IMR-90 (cell line): ENCODE measurements at regions not wholly inside any gene's neighbourhood (a gene's known extent, or its start where the extent isn't known, plus 50 kb on each side); places are given as distances from the start of the nearest gene placed in this dataset.

Experiments
- ATAC-seq: fragments of 200-7000 bp; cut with Tn5 transposase; 2 replicates; pipeline ENCODE4 v1.9.1; 2020; ENCODE audit warnings: low read depth, mild to moderate bottlenecking, moderate library complexity
- BruUV-seq: library from RNA; stranded (reverse); fragments of 400-500 nt; replicated peaks from 2 replicates; lab custom pipeline; 2021; lab: Mats Ljungman, UMichigan
- CTCF ChIA-PET: fragments of 300-600 bp; formaldehyde crosslinking; extraction: SDS; loops from one replicate; lab custom pipeline; 2021; ENCODE audit warnings: antibody characterized with exemption; lab: Yijun Ruan, JAX
- POLR2A ChIA-PET: fragments of 300-600 bp; sonication (Branson Sonifier 250); formaldehyde crosslinking; loops from one replicate; lab custom pipeline; 2022; ENCODE audit warnings: antibody characterized with exemption; ENCODE audit not compliant: unreplicated experiment; lab: Charles Lee
- DNase-seq: peaks from one replicate; pipeline ENCODE4 v3.0.0; 2013
- H2AFZ ChIP-seq: replicated peaks from 2 replicates; pipeline ENCODE3; 2013; ENCODE audit warnings: low read length, mild to moderate bottlenecking; ENCODE audit not compliant: poor library complexity
- H2AK5ac ChIP-seq: 2 replicates; pipeline ENCODE4 v1.6.1; 2013; ENCODE audit warnings: low read depth, low read length, inconsistent platforms
- H2AK9ac ChIP-seq: replicated peaks from 2 replicates; pipeline ENCODE3; 2013; ENCODE audit warnings: mild to moderate bottlenecking, low read depth, low read length, moderate library complexity; ENCODE audit not compliant: poor library complexity
- H2BK120ac ChIP-seq: 2 replicates; pipeline ENCODE4 v1.6.1; 2013; ENCODE audit warnings: low read depth, low read length, inconsistent platforms
- H2BK15ac ChIP-seq: 3 replicates; pipeline ENCODE4 v1.6.1; 2013; ENCODE audit warnings: low read depth, low read length, inconsistent platforms
- H2BK20ac ChIP-seq: 2 replicates; pipeline ENCODE4 v1.6.1; 2013; ENCODE audit warnings: low read depth, mild to moderate bottlenecking, inconsistent platforms, low read length, moderate library complexity
- H2BK5ac ChIP-seq: 2 replicates; pipeline ENCODE4 v1.6.1; 2013; ENCODE audit warnings: mild to moderate bottlenecking, low read depth, low read length, inconsistent platforms; ENCODE audit not compliant: poor library complexity, severe bottlenecking
- H3K14ac ChIP-seq: replicated peaks from 2 replicates; pipeline ENCODE4 v1.6.1; 2013; ENCODE audit warnings: low read depth, low read length, inconsistent platforms
- H3K18ac ChIP-seq: 2 replicates; pipeline ENCODE4 v1.6.1; 2013; ENCODE audit warnings: low read depth, low read length, control low read depth
- H3K23ac ChIP-seq: 2 replicates; pipeline ENCODE4 v1.6.1; 2013; ENCODE audit warnings: low read depth, low read length, inconsistent platforms
- H3K27ac ChIP-seq: 2 replicates; pipeline ENCODE4 v1.5.1; 2013; ENCODE audit warnings: mild to moderate bottlenecking, control low read depth, low read length; ENCODE audit not compliant: insufficient read depth
- H3K27me3 ChIP-seq: 2 replicates; pipeline ENCODE4 v1.6.1; 2013; ENCODE audit warnings: low read length; ENCODE audit not compliant: control insufficient read depth, insufficient read depth
- H3K36me3 ChIP-seq: 2 replicates; pipeline ENCODE4 v1.6.1; 2013; ENCODE audit warnings: low read length, mixed read lengths; ENCODE audit not compliant: control insufficient read depth, insufficient read depth
- H3K4ac ChIP-seq: 2 replicates; pipeline ENCODE4 v1.6.1; 2013; ENCODE audit warnings: low read depth, low read length, inconsistent platforms
- H3K4me1 ChIP-seq: 2 replicates; pipeline ENCODE4 v1.6.1; 2013; ENCODE audit warnings: low read length, mixed read lengths; ENCODE audit not compliant: control insufficient read depth, insufficient read depth
- H3K4me2 ChIP-seq: 2 replicates; pipeline ENCODE4 v1.6.1; 2013; ENCODE audit warnings: low read depth, mild to moderate bottlenecking, control low read depth, low read length, moderate library complexity
- H3K4me3 ChIP-seq: 2 replicates; pipeline ENCODE4 v1.5.1; 2013; ENCODE audit warnings: low read depth, mild to moderate bottlenecking, control low read depth, low read length, moderate library complexity; ENCODE audit not compliant: insufficient read depth
- H3K56ac ChIP-seq: 2 replicates; pipeline ENCODE4 v1.6.1; 2013; ENCODE audit warnings: low read length, inconsistent platforms; ENCODE audit not compliant: insufficient read depth; ENCODE audit errors: extremely low read depth
- H3K79me1 ChIP-seq, 2 experiments: 2 replicates each; pipeline ENCODE4 v1.6.1; 2013; ENCODE audit warnings: low read length in 2 of 2, inconsistent platforms in 1 of 2, low read depth in 1 of 2
- H3K9ac ChIP-seq: 2 replicates; pipeline ENCODE4 v1.6.1; 2013; ENCODE audit warnings: low read depth, low read length, control low read depth
- H3K9me1 ChIP-seq: 2 replicates; pipeline ENCODE4 v1.6.1; 2013; ENCODE audit warnings: low read length, inconsistent platforms; ENCODE audit not compliant: insufficient read depth
- H3K9me3 ChIP-seq: 2 replicates; pipeline ENCODE4 v1.6.1; 2013; ENCODE audit warnings: low read length; ENCODE audit not compliant: control insufficient read depth, insufficient read depth
- H4K20me1 ChIP-seq: 2 replicates; pipeline ENCODE4 v1.6.1; 2013; ENCODE audit warnings: low read length, inconsistent platforms; ENCODE audit not compliant: insufficient read depth
- H4K5ac ChIP-seq: 2 replicates; pipeline ENCODE4 v1.6.1; 2013; ENCODE audit warnings: mild to moderate bottlenecking, low read depth, low read length, control low read depth
- H4K8ac ChIP-seq, 2 experiments: 2 replicates each; pipeline ENCODE4 v1.6.1; 2013; ENCODE audit warnings: low read depth in 2 of 2, low read length in 2 of 2, control low read depth in 1 of 2, inconsistent platforms in 1 of 2
- H4K91ac ChIP-seq: 2 replicates; pipeline ENCODE4 v1.6.1; 2013; ENCODE audit warnings: low read depth, low read length, inconsistent platforms; ENCODE audit not compliant: insufficient read depth
- CEBPB ChIP-seq: IDR thresholded peaks from 2 replicates; pipeline ENCODE4 v1.6.1; 2012; ENCODE audit warnings: low read depth, low read length, improper control_type of control experiment
- ELK1 ChIP-seq: fragments of 150-350 bp; IDR thresholded peaks from 2 replicates; pipeline ENCODE4 v1.6.1; 2016; ENCODE audit warnings: low read depth, mild to moderate bottlenecking, low read length, moderate library complexity, borderline replicate concordance
- MAFK ChIP-seq: IDR thresholded peaks from 2 replicates; pipeline ENCODE4 v1.6.1; 2012; ENCODE audit warnings: low read depth, low read length, improper control_type of control experiment
- NFE2L2 ChIP-seq: fragments of 150-350 bp; IDR thresholded peaks from 2 replicates; pipeline ENCODE4 v1.6.1; 2016; ENCODE audit warnings: low read depth, mild to moderate bottlenecking, low read length
- POLR2A ChIP-seq: IDR thresholded peaks from 2 replicates; pipeline ENCODE4 v1.6.1; 2012; ENCODE audit warnings: mild to moderate bottlenecking, low read depth, low read length
- RFX5 ChIP-seq: IDR thresholded peaks from 2 replicates; pipeline ENCODE4 v1.8.0; 2012; ENCODE audit warnings: low read depth, mild to moderate bottlenecking, low read length, moderate library complexity
- WGBS, 2 experiments: methylation state at CpG; one replicate each; pipeline versions ENCODE4 v1.1.5 to v1.1.7; 2013; ENCODE audit warnings: missing lambda C conversion rate in 2 of 2; ENCODE audit not compliant: insufficient read length in 1 of 2; ENCODE audit errors: extremely low coverage in 2 of 2; 5-methylcytosine and 5-hydroxymethylcytosine counted together
- dilution Hi-C: fragments of 300-500 bp; cut with HindIII; formaldehyde crosslinking; loops from one replicate; pipeline ENCODE4 v1.14.3; 2018; ENCODE audit warnings: low sequenced_read_pairs; ENCODE audit not compliant: unreplicated experiment
- in situ Hi-C: fragments of 300-500 bp; cut with MboI; formaldehyde crosslinking; loops from 3 replicates; pipeline ENCODE4 v1.14.3; 2019; ENCODE audit warnings: low sequenced_read_pairs, inconsistent platforms, mixed read lengths
- intact Hi-C: fragments of 100-400 bp; cut with micrococcal nuclease; formaldehyde crosslinking; loops from 2 replicates; pipeline ENCODE4 v1.10.0; 2022
- TF ChIP-seq, protein P1 (sequence below): conservative IDR thresholded peaks from 2 replicates; pipeline ENCODE4 v1.5.1; 2012; ENCODE audit warnings: mild to moderate bottlenecking, low read depth, low read length, improper control_type of control experiment

DNA sequence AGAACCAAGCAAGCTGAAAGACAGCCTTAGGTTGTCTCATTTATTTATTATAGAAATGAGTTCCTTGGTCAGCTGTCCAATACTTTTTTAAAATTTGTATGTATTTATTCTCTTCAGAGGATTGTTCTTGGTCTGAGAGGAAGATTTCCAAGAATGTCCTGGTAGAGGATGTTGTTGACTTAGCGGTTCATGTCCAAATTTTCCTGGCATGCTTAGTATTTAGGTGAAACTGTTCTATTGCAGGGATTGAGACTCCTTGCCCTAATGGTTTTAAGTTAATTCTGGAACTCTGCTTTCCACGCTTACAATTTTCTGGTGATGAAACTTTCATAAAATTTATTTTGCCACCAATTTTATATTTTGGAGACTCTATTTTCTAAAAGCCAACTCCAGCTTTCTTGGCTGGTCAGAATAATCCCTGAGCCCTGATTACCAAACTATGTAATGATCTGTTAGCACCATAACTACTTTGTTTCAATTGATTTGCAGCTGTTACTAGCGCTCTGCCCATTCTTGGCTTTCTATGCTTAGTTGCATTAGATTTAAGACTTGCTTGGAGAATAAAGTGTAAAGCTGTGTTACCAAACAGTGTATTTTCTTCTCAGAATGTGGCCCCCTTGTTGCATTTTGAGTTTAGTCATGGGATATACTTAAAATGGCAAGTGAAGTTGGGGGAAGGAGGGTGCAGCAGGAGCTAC, 1868.8 kb upstream of the CELF4 start:
- Histone ChIP-seq H3K4me3 (no peak overlapping the region), H3K23ac (no peak overlapping the region), H2BK20ac (no peak overlapping the region), H2AK9ac (no peak overlapping the region), H2BK15ac (no peak overlapping the region), H3K9me3 (no peaks in the 10 kb centered on the region), H2BK5ac (no peak overlapping the region), H4K5ac (no peak overlapping the region), H3K4me1 (no peaks in the 10 kb centered on the region), H3K36me3 (no peaks in the 10 kb centered on the region), H3K9ac (no peak overlapping the region), H2AK5ac (no peak overlapping the region), H3K9me1 (no peaks in the 10 kb centered on the region), H3K27me3 (no peaks in the 10 kb centered on the region), H4K20me1 (no peaks in the 10 kb centered on the region), H3K18ac (no peak overlapping the region), H4K8ac (no peak overlapping the region), H2AFZ (no peak overlapping the region), H3K79me1 (no peaks in the 10 kb centered on the region), H3K27ac (no peak overlapping the region), H3K14ac (no peak overlapping the region), H4K91ac (no peak overlapping the region), H3K4me2 (no peak overlapping the region), H2BK120ac (no peak overlapping the region), H3K56ac (no peak overlapping the region), H3K4ac (no peak overlapping the region)
- intact Hi-C loops (no loop called here), in situ Hi-C loops (no loop called here), dilution Hi-C loops (no loop called here)
- TF ChIP-seq RFX5 = no peak
- no peak for TF ChIP-seq MAFK
- TF ChIP-seq CEBPB = no peak
- TF ChIP-seq NFE2L2 = no peak
- TF ChIP-seq, protein P1, sequence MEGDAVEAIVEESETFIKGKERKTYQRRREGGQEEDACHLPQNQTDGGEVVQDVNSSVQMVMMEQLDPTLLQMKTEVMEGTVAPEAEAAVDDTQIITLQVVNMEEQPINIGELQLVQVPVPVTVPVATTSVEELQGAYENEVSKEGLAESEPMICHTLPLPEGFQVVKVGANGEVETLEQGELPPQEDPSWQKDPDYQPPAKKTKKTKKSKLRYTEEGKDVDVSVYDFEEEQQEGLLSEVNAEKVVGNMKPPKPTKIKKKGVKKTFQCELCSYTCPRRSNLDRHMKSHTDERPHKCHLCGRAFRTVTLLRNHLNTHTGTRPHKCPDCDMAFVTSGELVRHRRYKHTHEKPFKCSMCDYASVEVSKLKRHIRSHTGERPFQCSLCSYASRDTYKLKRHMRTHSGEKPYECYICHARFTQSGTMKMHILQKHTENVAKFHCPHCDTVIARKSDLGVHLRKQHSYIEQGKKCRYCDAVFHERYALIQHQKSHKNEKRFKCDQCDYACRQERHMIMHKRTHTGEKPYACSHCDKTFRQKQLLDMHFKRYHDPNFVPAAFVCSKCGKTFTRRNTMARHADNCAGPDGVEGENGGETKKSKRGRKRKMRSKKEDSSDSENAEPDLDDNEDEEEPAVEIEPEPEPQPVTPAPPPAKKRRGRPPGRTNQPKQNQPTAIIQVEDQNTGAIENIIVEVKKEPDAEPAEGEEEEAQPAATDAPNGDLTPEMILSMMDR = no peak
- TF ChIP-seq ELK1 = no peak
- TF ChIP-seq POLR2A = no peak
- no peak for DNase-seq
- no CpG with 5 or more reads among the region's 3 CpGs for WGBS, 2 experiments
- no TSS peak for BruUV-seq
- ChIA-PET CTCF (interaction anchor here (0.7 kb wide), 1 partner anchor 8 kb away, joined by 3 read pairs; no protein-coding TSS in a partner anchor), POLR2A (no interaction called here)
- peak; percentile 29 for ATAC-seq
